Right ventricle myocardium superior (tissue), 1 donor: ENCODE measurements at regions not wholly inside any gene's neighbourhood (a gene's known extent, or its start where the extent isn't known, plus 50 kb on each side); places are given as distances from the start of the nearest gene placed in this dataset.
"Not testable (repeated sequence)": the region's sequence is repeated elsewhere in the genome, so short reads cannot be mapped to it uniquely, and the experiment has no call there.

ENCODE experiments used
- ATAC-seq: fragments of 200-7000 bp; cut with Tn5 transposase; one replicate; pipeline ENCODE4 v1.9.1; 2020; ENCODE audit warnings: mild to moderate bottlenecking; ENCODE audit not compliant: poor library complexity
- DNase-seq: peaks from one replicate; pipeline ENCODE4 v3.0.0-alpha.2; 2020
- intact Hi-C: fragments of 100-400 bp; cut with DNase I; formaldehyde crosslinking; loops from one replicate; pipeline ENCODE4 v1.11.2; 2022
- donor health status: DM: no; HTN: yes; CAD: no; lungs with severe emphysema.

- DNase-seq, intact Hi-C loops, ATAC-seq: not testable (repeated sequence)
These were observed 5276.4 kb upstream of the TPTE start for GRCh38 chr21:5244954-5245353.

DNA sequence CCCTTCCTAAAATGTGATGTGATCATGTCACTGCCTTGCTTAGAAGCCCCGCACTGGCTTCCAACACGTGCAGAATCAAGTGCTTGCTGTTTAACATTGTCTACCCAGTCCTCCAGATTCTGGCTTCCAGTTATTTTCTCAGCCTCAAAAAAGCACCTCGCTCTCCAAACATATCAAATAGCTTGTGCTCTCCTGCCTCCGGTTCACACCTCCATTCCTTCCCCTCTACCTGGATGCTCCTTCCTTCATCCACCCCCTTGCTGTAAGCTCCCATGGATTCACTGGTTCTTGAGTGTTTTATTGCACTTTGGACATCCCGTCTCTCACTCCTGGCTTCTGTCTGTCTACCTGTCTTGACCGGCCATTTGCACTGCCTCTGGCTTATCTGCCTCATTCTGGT lies 5275.0 kb upstream of the TPTE start:
- ATAC-seq, intact Hi-C loops, DNase-seq: not testable (repeated sequence)

GRCh38 chr21:5247399-5247798 lies 5274.0 kb upstream of the TPTE start:
- intact Hi-C loops, DNase-seq, ATAC-seq: not testable (repeated sequence)

DNA sequence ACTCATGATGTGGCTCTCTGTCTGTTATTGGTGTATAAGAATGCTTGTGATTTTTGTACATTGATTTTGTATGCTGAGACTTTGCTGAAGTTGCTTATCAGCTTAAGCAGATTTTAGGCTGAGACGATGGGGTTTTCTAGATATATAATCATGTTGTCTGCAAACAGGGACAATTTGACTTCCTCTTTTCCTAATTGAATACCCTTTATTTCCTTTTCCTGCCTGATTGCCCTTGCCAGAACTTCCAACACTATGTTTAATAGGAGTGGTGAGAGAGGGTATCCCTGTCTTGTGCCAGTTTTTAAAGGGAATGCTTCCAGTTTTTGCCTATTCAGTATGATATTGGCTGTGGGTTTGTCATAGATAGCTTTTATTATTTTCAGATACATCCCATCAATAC lies 5271.3 kb upstream of the TPTE start:
- DNase-seq, intact Hi-C loops, ATAC-seq: not testable (repeated sequence)

DNA sequence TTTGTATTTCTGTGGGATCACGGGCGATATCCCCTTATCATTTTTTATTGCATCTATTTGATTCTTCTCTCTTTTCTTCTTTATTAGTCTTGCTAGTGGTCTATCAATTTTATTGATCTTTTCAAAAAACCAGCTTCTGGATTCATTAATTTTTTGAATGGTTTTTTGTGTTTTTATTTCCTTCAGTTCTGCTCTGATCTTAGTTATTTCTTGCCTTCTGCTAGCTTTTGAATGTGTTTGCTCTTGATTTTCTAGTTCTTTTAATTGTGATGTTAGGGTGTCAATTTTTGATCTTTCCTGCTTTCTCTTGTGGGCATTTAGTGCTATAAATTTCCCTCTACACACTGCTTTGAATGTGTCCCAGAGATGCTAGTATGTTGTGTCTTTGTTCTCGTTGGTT lies 5270.2 kb upstream of the TPTE start:
- ATAC-seq, DNase-seq, intact Hi-C loops: not testable (repeated sequence)

DNA sequence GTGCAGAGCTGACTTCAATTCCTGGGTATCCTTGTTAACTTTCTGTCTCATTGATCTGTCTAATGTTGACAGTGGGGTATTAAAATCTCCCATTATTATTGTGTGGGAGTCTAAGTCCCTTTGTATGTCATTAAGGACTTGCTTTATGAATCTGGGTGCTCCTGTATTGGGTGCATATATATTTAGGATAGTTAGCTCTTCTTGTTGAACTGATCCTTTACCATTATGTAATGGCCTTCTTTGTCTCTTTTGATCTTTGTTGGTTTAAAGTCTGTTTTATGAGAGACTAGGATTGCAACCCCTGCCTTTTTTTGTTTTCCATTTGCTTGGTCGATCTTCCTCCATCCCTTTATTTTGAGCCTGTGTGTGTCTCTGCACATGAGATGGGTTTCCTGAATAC lies 5269.5 kb upstream of the TPTE start:
- DNase-seq, intact Hi-C loops, ATAC-seq: not testable (repeated sequence)
